Trophoblast cell (in vitro differentiated cells and primary cell): ENCODE measurements at regions not wholly inside any gene's neighbourhood (a gene's known extent, or its start where the extent isn't known, plus 50 kb on each side); places are given as distances from the start of the nearest gene placed in this dataset.

ENCODE experiments used
- DNase-seq, 2 donors: peaks; one replicate each; pipeline ENCODE4 v3.0.0-alpha.2; 2016
- H2AFZ ChIP-seq: 2 replicates; pipeline ENCODE4 v1.6.1; 2013; ENCODE audit warnings: low read length, moderate library complexity, mild to moderate bottlenecking; ENCODE audit not compliant: insufficient read depth, poor library complexity
- H2AK5ac ChIP-seq: 2 replicates; pipeline ENCODE4 v1.6.1; 2013; ENCODE audit warnings: mild to moderate bottlenecking, low read length
- H2BK120ac ChIP-seq: 2 replicates; pipeline ENCODE4 v1.6.1; 2013; ENCODE audit warnings: low read length, mild to moderate bottlenecking, moderate library complexity; ENCODE audit not compliant: insufficient read depth, poor library complexity
- H2BK12ac ChIP-seq: 2 replicates; pipeline ENCODE4 v1.6.1; 2013; ENCODE audit warnings: mild to moderate bottlenecking, low read length, moderate library complexity
- H2BK5ac ChIP-seq: 2 replicates; pipeline ENCODE4 v1.6.1; 2013; ENCODE audit warnings: low read length, low read depth, moderate library complexity, mild to moderate bottlenecking; ENCODE audit not compliant: poor library complexity
- H3K14ac ChIP-seq: 2 replicates; pipeline ENCODE4 v1.6.1; 2013; ENCODE audit warnings: mild to moderate bottlenecking, low read length
- H3K18ac ChIP-seq: 2 replicates; pipeline ENCODE4 v1.6.1; 2013; ENCODE audit warnings: mild to moderate bottlenecking, low read length
- H3K23ac ChIP-seq: 2 replicates; pipeline ENCODE4 v1.6.1; 2013; ENCODE audit warnings: low read length
- H3K27ac ChIP-seq: 2 replicates; pipeline ENCODE4 v1.5.1; 2013; ENCODE audit warnings: low read depth, mild to moderate bottlenecking, inconsistent platforms, low read length, moderate library complexity
- H3K27me3 ChIP-seq: 2 replicates; pipeline ENCODE4 v1.6.1; 2013; ENCODE audit warnings: inconsistent platforms, mild to moderate bottlenecking, low read length, moderate library complexity; ENCODE audit not compliant: insufficient read depth
- H3K36me3 ChIP-seq, 2 experiments: 1 replicate in 1 of 2; 2 replicates in 1 of 2; pipeline ENCODE4 v1.6.1; 2013; ENCODE audit warnings: low read length in 2 of 2, mild to moderate bottlenecking in 2 of 2, moderate library complexity in 1 of 2; ENCODE audit not compliant: insufficient read depth in 2 of 2, control insufficient read depth in 1 of 2
- H3K4ac ChIP-seq: 2 replicates; pipeline ENCODE4 v1.6.1; 2013; ENCODE audit warnings: low read depth, mild to moderate bottlenecking, low read length, moderate library complexity
- H3K4me1 ChIP-seq, 2 experiments: 1 replicate in 1 of 2; 2 replicates in 1 of 2; pipeline ENCODE4 v1.6.1; 2013; ENCODE audit warnings: low read length in 2 of 2, mild to moderate bottlenecking in 2 of 2, moderate library complexity in 1 of 2; ENCODE audit not compliant: insufficient read depth in 2 of 2, control insufficient read depth in 1 of 2
- H3K4me2 ChIP-seq: 2 replicates; pipeline ENCODE4 v1.6.1; 2013; ENCODE audit warnings: inconsistent platforms, mild to moderate bottlenecking, low read length, moderate library complexity
- H3K4me3 ChIP-seq: 2 replicates; pipeline ENCODE4 v1.5.1; 2013; ENCODE audit warnings: mild to moderate bottlenecking, low read depth, low read length, inconsistent platforms
- H3K79me1 ChIP-seq: one replicate; pipeline ENCODE4 v1.6.1; 2013; ENCODE audit warnings: low read length
- H3K79me2 ChIP-seq: 2 replicates; pipeline ENCODE4 v1.6.1; 2013; ENCODE audit warnings: low read length, mild to moderate bottlenecking; ENCODE audit not compliant: control insufficient read depth, insufficient read depth, poor library complexity
- H3K9ac ChIP-seq: 2 replicates; pipeline ENCODE4 v1.6.1; 2013; ENCODE audit warnings: mild to moderate bottlenecking, low read length
- H3K9me3 ChIP-seq: 2 replicates; pipeline ENCODE4 v1.6.1; 2013; ENCODE audit warnings: low read depth, mild to moderate bottlenecking, control low read depth, inconsistent platforms, low read length; ENCODE audit not compliant: insufficient read depth
- H4K12ac ChIP-seq: 2 replicates; pipeline ENCODE4 v1.6.1; 2013; ENCODE audit warnings: low read depth, mild to moderate bottlenecking, low read length, moderate library complexity
- H4K8ac ChIP-seq: 2 replicates; pipeline ENCODE4 v1.6.1; 2013; ENCODE audit warnings: low read depth, mild to moderate bottlenecking, low read length, moderate library complexity
- H4K91ac ChIP-seq: one replicate; pipeline ENCODE4 v1.6.1; 2013; ENCODE audit warnings: low read depth, mild to moderate bottlenecking, low read length, moderate library complexity
- WGBS: extraction: QIAGEN DNeasy Blood & Tissue Kit; methylation state at CpG from one replicate; pipeline ENCODE4 v1.1.7; 2013; ENCODE audit warnings: missing lambda C conversion rate; ENCODE audit not compliant: insufficient read length, insufficient coverage; ENCODE audit errors: extremely low coverage; 5-methylcytosine and 5-hydroxymethylcytosine counted together

DNA sequence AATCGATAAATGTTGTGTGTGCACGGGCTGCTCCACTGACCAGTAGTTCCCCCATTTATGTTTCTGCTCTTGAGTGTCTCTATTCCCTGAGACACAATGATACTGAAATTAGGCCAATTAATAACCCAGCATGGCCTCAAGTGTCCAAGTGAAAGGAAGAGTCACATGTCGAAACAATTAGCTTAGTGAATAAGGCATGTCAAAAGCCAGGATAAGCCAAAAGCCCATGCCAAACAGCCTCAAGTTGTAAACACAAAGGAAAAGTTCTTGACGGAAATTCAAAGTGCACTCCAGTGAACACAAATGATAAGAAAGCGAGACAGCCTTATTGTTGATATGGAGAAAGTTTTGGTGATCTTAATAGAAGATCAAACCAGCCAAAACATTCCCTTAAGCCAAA, 167.1 kb upstream of the C1QTNF7 start:
- no peak overlapping the region for H3K18ac ChIP-seq
- H3K4me3 ChIP-seq = no peak overlapping the region
- DNase-seq = no peak
- no peak overlapping the region for H2AFZ ChIP-seq
- no peak overlapping the region for H2AK5ac ChIP-seq
- H3K79me1 ChIP-seq = no peaks in the 10 kb centered on the region
- no peak overlapping the region for H3K4me2 ChIP-seq
- no peak overlapping the region for H2BK120ac ChIP-seq
- no peak overlapping the region for H3K4ac ChIP-seq
- H4K8ac ChIP-seq = no peak overlapping the region
- no peaks in the 10 kb centered on the region for H3K9me3 ChIP-seq
- no peaks in the 10 kb centered on the region for H3K27me3 ChIP-seq
- no peak overlapping the region for H3K9ac ChIP-seq
- H2BK12ac ChIP-seq = no peak overlapping the region
- H3K79me2 ChIP-seq = no peaks in the 10 kb centered on the region
- H4K12ac ChIP-seq = no peak overlapping the region
- no CpG with 5 or more reads among the region's 5 CpGs for WGBS
- no peak overlapping the region for H2BK5ac ChIP-seq
- H4K91ac ChIP-seq = no peak overlapping the region
- H3K36me3 ChIP-seq = no peaks in the 10 kb centered on the region
- no peaks in the 10 kb centered on the region for H3K4me1 ChIP-seq
- no peak overlapping the region for H3K23ac ChIP-seq
- H3K14ac ChIP-seq = no peak overlapping the region
- no peak overlapping the region for H3K27ac ChIP-seq

DNA sequence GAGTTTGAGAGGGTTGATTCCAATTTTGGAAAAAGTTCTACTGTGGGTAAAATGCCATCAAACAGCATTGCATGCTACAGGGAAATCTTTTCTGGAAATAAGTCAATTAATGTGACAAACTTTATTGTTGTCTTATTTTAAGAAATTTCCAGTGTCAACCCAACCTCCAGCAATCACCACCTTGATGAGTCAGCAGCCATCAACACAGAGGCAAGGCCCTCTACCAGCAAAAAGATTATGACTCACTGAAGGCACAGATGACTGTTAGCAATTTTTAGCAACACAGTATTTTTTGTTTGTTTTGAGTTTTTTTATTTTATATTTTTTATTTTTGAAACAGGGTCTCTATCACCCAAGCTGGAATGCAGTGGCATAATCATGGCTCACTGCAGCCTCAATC, 165.4 kb upstream of the C1QTNF7 start:
- Histone ChIP-seq H2BK12ac (no peak overlapping the region), H3K4me1 (no peaks in the 10 kb centered on the region), H3K27ac (no peak overlapping the region), H4K12ac (no peak overlapping the region), H3K14ac (no peak overlapping the region), H3K79me2 (no peaks in the 10 kb centered on the region), H4K8ac (no peak overlapping the region), H2AFZ (no peak overlapping the region), H3K23ac (no peak overlapping the region), H3K27me3 (no peaks in the 10 kb centered on the region), H3K9ac (no peak overlapping the region), H3K4me3 (no peak overlapping the region), H3K36me3 (no peaks in the 10 kb centered on the region), H3K79me1 (no peaks in the 10 kb centered on the region), H3K9me3 (no peaks in the 10 kb centered on the region), H3K4me2 (no peak overlapping the region), H2AK5ac (no peak overlapping the region), H3K18ac (no peak overlapping the region), H4K91ac (no peak overlapping the region), H3K4ac (no peak overlapping the region), H2BK5ac (no peak overlapping the region), H2BK120ac (no peak overlapping the region)
- peak in 1 of 2 donors; percentile 35 for DNase-seq

DNA sequence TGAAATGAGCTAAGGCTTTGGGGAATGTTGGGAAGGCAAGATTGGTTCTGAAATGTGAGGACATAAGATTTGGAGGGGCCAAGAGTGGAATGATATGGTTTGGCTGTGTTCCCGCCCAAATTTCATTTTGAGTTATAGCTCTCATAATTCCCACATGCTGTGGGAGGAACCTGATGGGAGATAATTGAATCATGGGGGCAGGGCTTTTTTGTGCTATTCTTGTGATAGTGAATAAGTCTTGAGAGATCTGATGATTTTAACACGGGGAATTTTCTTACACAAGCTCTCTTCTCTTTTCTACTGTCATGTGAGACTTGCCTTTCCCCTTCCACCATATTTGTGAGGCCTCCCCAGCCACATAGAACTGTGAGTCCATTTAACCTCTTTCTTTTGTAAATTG, 157.6 kb upstream of the C1QTNF7 start:
- Histone ChIP-seq H3K4me3 (no peak overlapping the region), H3K27ac (no peak overlapping the region), H3K23ac (no peak overlapping the region), H3K79me2 (no peaks in the 10 kb centered on the region), H3K14ac (no peak overlapping the region), H3K79me1 (no peaks in the 10 kb centered on the region), H3K18ac (no peak overlapping the region), H4K12ac (no peak overlapping the region), H3K4me2 (no peak overlapping the region), H3K4ac (no peak overlapping the region), H2AFZ (no peak overlapping the region), H3K36me3 (no peaks in the 10 kb centered on the region), H4K8ac (no peak overlapping the region), H2BK5ac (no peak overlapping the region), H3K9ac (no peak overlapping the region), H2BK12ac (no peak overlapping the region), H3K4me1 (no peaks in the 10 kb centered on the region), H3K27me3 (no peaks in the 10 kb centered on the region), H4K91ac (no peak overlapping the region), H2BK120ac (no peak overlapping the region), H3K9me3 (peaks cover 2% of the 10 kb centered on the region), H2AK5ac (no peak overlapping the region)
- no CpG with 5 or more reads among the region's 2 CpGs for WGBS
- DNase-seq = peak in 1 of 2 donors; percentile 2

DNA sequence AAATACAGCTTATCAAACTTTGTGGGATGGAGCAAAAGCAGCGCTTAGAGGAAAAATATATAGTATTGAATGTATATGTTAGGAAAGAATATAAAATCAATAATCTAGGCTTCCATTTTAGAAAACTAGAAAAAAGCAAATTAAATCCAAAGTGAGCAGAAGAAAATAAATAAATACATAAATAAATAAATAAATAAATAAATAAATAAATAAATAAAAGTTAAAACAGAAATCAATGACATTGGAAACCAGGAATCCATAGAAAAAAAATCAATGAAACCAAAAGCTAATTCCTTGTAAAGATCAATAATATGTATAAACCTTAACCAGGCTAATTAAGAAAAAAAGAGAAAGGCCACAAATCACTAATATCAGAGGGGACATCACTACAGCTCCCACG, 141.8 kb upstream of the C1QTNF7 start:
- no peak overlapping the region for H2BK12ac ChIP-seq
- DNase-seq = no peak
- no peak overlapping the region for H3K4me3 ChIP-seq
- H2AK5ac ChIP-seq = no peak overlapping the region
- H3K18ac ChIP-seq = no peak overlapping the region
- no peak overlapping the region for H3K27ac ChIP-seq
- no peak overlapping the region for H4K91ac ChIP-seq
- no peak overlapping the region for H2AFZ ChIP-seq
- no peaks in the 10 kb centered on the region for H3K79me2 ChIP-seq
- H3K23ac ChIP-seq = no peak overlapping the region
- H3K4me2 ChIP-seq = no peak overlapping the region
- no peak overlapping the region for H2BK5ac ChIP-seq
- no peak overlapping the region for H3K4ac ChIP-seq
- no CpG with 5 or more reads among the region's 2 CpGs for WGBS
- H3K9ac ChIP-seq = no peak overlapping the region
- H4K12ac ChIP-seq = no peak overlapping the region
- H3K36me3 ChIP-seq = no peaks in the 10 kb centered on the region
- H3K27me3 ChIP-seq = no peaks in the 10 kb centered on the region
- no peaks in the 10 kb centered on the region for H3K4me1 ChIP-seq
- H2BK120ac ChIP-seq = no peak overlapping the region
- H3K9me3 ChIP-seq = no peaks in the 10 kb centered on the region
- H4K8ac ChIP-seq = no peak overlapping the region
- no peaks in the 10 kb centered on the region for H3K79me1 ChIP-seq
- no peak overlapping the region for H3K14ac ChIP-seq

DNA sequence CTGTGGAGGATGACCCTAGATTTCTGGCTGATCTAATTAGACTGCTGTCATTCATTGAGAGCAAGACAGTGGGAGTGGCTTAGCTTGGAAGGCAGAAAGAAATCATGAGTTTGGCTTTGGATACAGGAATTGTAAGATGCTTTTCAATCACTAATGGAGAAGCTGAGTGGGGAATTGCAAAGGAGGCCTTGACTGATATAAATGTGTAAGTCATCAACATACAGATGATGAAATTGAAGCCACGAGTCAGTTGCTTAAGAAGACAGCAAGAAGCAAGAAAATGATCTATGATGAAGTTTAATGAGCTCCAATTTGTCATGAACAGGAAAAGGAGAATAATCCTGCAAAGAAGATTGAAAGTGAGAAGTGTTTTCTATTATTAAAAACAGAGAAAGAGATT, 136.7 kb upstream of the C1QTNF7 start:
- no peak overlapping the region for H3K9ac ChIP-seq
- no peak overlapping the region for H3K18ac ChIP-seq
- H2AFZ ChIP-seq = no peak overlapping the region
- no CpG with 5 or more reads among the region's 1 CpG for WGBS
- H3K27me3 ChIP-seq = no peaks in the 10 kb centered on the region
- no peak overlapping the region for H4K91ac ChIP-seq
- H3K4ac ChIP-seq = no peak overlapping the region
- H2AK5ac ChIP-seq = no peak overlapping the region
- H3K79me2 ChIP-seq = no peaks in the 10 kb centered on the region
- H3K4me1 ChIP-seq = no peaks in the 10 kb centered on the region
- no peaks in the 10 kb centered on the region for H3K36me3 ChIP-seq
- no peak overlapping the region for H2BK5ac ChIP-seq
- H2BK12ac ChIP-seq = no peak overlapping the region
- H3K9me3 ChIP-seq = no peaks in the 10 kb centered on the region
- no peak overlapping the region for H3K27ac ChIP-seq
- H3K79me1 ChIP-seq = no peaks in the 10 kb centered on the region
- H3K4me3 ChIP-seq = no peak overlapping the region
- no peak overlapping the region for H4K8ac ChIP-seq
- no peak overlapping the region for H4K12ac ChIP-seq
- H3K23ac ChIP-seq = no peak overlapping the region
- no peak overlapping the region for H3K14ac ChIP-seq
- DNase-seq = no peak
- H2BK120ac ChIP-seq = no peak overlapping the region
- no peak overlapping the region for H3K4me2 ChIP-seq
